ENCODE measurements at regions not wholly inside any gene's neighbourhood (a gene's known extent, or its start where the extent isn't known, plus 50 kb on each side); places are given as distances from the start of the nearest gene placed in this dataset.

DNA sequence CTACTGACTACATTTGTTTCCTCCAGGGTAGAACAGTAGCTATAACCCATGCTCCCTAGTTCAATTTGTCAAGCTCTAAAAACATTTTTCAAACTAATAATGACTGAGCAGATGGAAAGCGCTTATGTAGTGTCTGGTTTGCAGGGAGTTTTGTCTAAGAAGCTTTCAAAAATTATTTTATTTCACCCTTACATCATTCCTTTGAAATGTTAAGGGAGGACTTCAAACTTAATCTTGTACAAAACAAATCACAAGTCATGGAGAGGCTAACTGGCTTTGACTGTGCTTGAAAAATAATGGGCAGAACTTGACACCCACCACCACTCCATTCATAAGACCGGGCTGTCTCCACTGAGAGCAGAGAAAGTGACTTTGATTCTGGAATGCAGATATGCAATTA lies 153.4 kb upstream of the QRFPR start:
- TF ChIP-seq, protein P1, sequence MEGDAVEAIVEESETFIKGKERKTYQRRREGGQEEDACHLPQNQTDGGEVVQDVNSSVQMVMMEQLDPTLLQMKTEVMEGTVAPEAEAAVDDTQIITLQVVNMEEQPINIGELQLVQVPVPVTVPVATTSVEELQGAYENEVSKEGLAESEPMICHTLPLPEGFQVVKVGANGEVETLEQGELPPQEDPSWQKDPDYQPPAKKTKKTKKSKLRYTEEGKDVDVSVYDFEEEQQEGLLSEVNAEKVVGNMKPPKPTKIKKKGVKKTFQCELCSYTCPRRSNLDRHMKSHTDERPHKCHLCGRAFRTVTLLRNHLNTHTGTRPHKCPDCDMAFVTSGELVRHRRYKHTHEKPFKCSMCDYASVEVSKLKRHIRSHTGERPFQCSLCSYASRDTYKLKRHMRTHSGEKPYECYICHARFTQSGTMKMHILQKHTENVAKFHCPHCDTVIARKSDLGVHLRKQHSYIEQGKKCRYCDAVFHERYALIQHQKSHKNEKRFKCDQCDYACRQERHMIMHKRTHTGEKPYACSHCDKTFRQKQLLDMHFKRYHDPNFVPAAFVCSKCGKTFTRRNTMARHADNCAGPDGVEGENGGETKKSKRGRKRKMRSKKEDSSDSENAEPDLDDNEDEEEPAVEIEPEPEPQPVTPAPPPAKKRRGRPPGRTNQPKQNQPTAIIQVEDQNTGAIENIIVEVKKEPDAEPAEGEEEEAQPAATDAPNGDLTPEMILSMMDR (conservative IDR thresholded peaks at IDR 0.05; ENCODE audit: low read depth in 2 of 2) = no peak
- no peak for TF ChIP-seq EZH2phosphoT487 (IDR thresholded peaks at IDR 0.05; ENCODE audit: unreplicated experiment)

Measured in GM23338 (cell line).